ENCODE measurements at regions not wholly inside any gene's neighbourhood (a gene's known extent, or its start where the extent isn't known, plus 50 kb on each side); places are given as distances from the start of the nearest gene placed in this dataset.

GRCh38 chr14:100658181-100658886 lies 68.4 kb upstream of the DLK1 start:
- TF ChIP-seq CBFB (IDR thresholded peaks at IDR 0.05; ENCODE audit: low read depth) = no peak
- TF ChIP-seq CTCF (IDR thresholded peaks at IDR 0.05 in 2 of 3, conservative IDR thresholded peaks at IDR 0.05 in 1 of 3; ENCODE audit: control insufficient read depth in 2 of 3, extremely low read depth in 1 of 3, insufficient read depth in 1 of 3, low read depth in 3 of 3, low read length in 3 of 3) = no peak
- TF ChIP-seq TAF1 (IDR thresholded peaks at IDR 0.05; ENCODE audit: borderline replicate concordance, low read depth, low read length) = no peak
- TF ChIP-seq SUZ12 (IDR thresholded peaks at IDR 0.05; ENCODE audit: unreplicated experiment) = no peak
- TF ChIP-seq ATF7 (IDR thresholded peaks at IDR 0.05; ENCODE audit: low read depth) = no peak
- TF ChIP-seq POLR2A (IDR thresholded peaks at IDR 0.05; ENCODE audit: low read depth, low read length) = no peak
- TF ChIP-seq BHLHE40 (IDR thresholded peaks at IDR 0.05; ENCODE audit: borderline replicate concordance in 1 of 2, low read depth in 2 of 2, low read length in 1 of 2) = no peak
- TF ChIP-seq GABPA (IDR thresholded peaks at IDR 0.05; ENCODE audit: low read depth) = no peak
- no peak for TF ChIP-seq TCF3 (IDR thresholded peaks at IDR 0.05; ENCODE audit: borderline replicate concordance, insufficient read depth, low read depth, low read length)
- no peak for TF ChIP-seq FOXK2 (IDR thresholded peaks at IDR 0.05)
- no peak for TF ChIP-seq SREBF1 (IDR thresholded peaks at IDR 0.05; ENCODE audit: low read length)
- TF ChIP-seq REST (IDR thresholded peaks at IDR 0.05; ENCODE audit: low read depth, low read length) = no peak
- no peak for TF ChIP-seq JUND (IDR thresholded peaks at IDR 0.05; ENCODE audit: low read depth, low read length)
- no peak for TF ChIP-seq USF2 (IDR thresholded peaks at IDR 0.05; ENCODE audit: borderline replicate concordance, low read depth, low read length)
